ENCODE measurements at regions not wholly inside any gene's neighbourhood (a gene's known extent, or its start where the extent isn't known, plus 50 kb on each side); places are given as distances from the start of the nearest gene placed in this dataset.

- no peak for DNase-seq (ENCODE audit: low read depth)
- no peak for TF ChIP-seq CTCF (IDR thresholded peaks at IDR 0.05; ENCODE audit: low read length, missing control alignments)
These were observed 727.0 kb downstream of the NR2F2 start for GRCh38 chr15:97057503-97057902.

GRCh38 chr15:97059281-97059680 is 728.8 kb downstream of the NR2F2 start:
- TF ChIP-seq CTCF (IDR thresholded peaks at IDR 0.05; ENCODE audit: low read length, missing control alignments), result no peak
- no peak for DNase-seq (ENCODE audit: low read depth)
- H3K4me3 ChIP-seq (replicated peaks; ENCODE audit: low read depth, low read length), result no peak overlapping the region

More at GRCh38 chr15:97057503-97057902, 727.0 kb downstream of the NR2F2 start:
- no peak overlapping the region for H3K4me3 ChIP-seq (replicated peaks; ENCODE audit: low read depth, low read length)

GRCh38 chr15:97061392-97061791 is 730.9 kb downstream of the NR2F2 start:
- no peak for DNase-seq (ENCODE audit: low read depth)
- TF ChIP-seq CTCF (IDR thresholded peaks at IDR 0.05; ENCODE audit: low read length, missing control alignments), result no peak
- H3K4me3 ChIP-seq (replicated peaks; ENCODE audit: low read depth, low read length), result no peak overlapping the region

DNA sequence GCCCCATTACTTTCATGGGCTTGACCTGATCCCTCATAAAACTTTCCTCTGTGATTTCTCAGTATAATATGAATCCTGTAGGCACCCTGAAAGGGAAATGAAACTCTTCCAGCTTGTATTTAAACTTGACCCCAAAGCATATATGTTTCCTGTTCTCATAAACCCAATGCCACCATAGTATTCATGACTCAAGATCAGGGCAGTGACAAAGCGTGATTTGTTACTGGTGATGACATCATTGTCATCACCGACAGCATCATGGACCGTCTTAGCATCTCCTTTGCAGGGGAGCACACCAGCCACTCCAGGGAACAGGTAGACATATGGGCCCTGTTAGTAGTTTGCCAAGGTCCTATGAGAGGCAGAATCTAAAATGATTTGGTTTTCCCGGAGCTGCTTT is 741.2 kb downstream of the NR2F2 start:
- H3K4me3 ChIP-seq (replicated peaks; ENCODE audit: low read depth, low read length), result no peak overlapping the region
- TF ChIP-seq CTCF (IDR thresholded peaks at IDR 0.05; ENCODE audit: low read length, missing control alignments), result no peak
- no peak for DNase-seq (ENCODE audit: low read depth)

DNA sequence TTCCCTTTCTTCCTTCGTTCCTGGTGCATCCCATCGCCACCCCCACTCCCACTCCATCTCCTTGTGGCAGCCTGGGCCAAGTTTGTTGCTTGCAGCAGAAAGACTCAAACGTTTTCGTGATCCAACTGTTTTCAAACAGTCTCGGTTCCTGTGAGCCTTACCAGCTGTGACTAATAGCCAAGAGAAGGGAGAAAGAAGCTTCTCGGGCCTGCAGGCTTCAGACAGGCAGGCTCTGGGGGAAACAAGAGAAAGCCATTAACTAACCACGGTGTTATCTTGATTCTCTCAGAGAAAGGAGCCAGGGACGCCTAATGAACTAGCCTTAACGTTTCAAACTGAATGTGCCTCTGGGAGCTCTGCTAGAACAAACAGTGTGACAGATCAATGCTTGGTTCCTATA is 742.0 kb downstream of the NR2F2 start:
- TF ChIP-seq CTCF (IDR thresholded peaks at IDR 0.05; ENCODE audit: low read length, missing control alignments), result no peak
- no peak for DNase-seq (ENCODE audit: low read depth)
- no peak overlapping the region for H3K4me3 ChIP-seq (replicated peaks; ENCODE audit: low read depth, low read length)

- no peak for TF ChIP-seq CTCF (IDR thresholded peaks at IDR 0.05; ENCODE audit: low read length, missing control alignments)
- no peak overlapping the region for H3K4me3 ChIP-seq (replicated peaks; ENCODE audit: low read depth, low read length)
- no peak for DNase-seq (ENCODE audit: low read depth)
These were observed 745.5 kb downstream of the NR2F2 start for GRCh38 chr15:97076011-97076410.

GRCh38 chr15:97077975-97078374 is 747.5 kb downstream of the NR2F2 start:
- DNase-seq (ENCODE audit: low read depth), result no peak
- TF ChIP-seq CTCF (IDR thresholded peaks at IDR 0.05; ENCODE audit: low read length, missing control alignments), result no peak
- H3K4me3 ChIP-seq (replicated peaks; ENCODE audit: low read depth, low read length), result no peak overlapping the region

Measured in fibroblast of pulmonary artery (primary cell).